Smooth muscle cell (in vitro differentiated cells): ENCODE measurements at regions not wholly inside any gene's neighbourhood (a gene's known extent, or its start where the extent isn't known, plus 50 kb on each side); places are given as distances from the start of the nearest gene placed in this dataset.

Experiments
- DNase-seq: peaks from one replicate; lab custom pipeline; 2025; ENCODE audit not compliant: unreplicated experiment; lab: John Stamatoyannopoulos, UW
- H2AFZ ChIP-seq: fragments of 200-600 bp; sonication (generic); 2 replicates; pipeline ENCODE4 v1.6.0; 2016; ENCODE audit warnings: antibody characterized with exemption, low read depth, mild to moderate bottlenecking
- H3F3A ChIP-seq: fragments of 200-600 bp; sonication (generic); 2 replicates; pipeline ENCODE4 v1.6.0; 2017; ENCODE audit warnings: antibody characterized with exemption, low read depth
- H3K27ac ChIP-seq: fragments of 200-600 bp; sonication (generic); 2 replicates; pipeline ENCODE4 v1.5.1; 2016; ENCODE audit warnings: low read depth, mild to moderate bottlenecking
- H3K27me3 ChIP-seq: fragments of 200-600 bp; sonication (generic); 2 replicates; pipeline ENCODE4 v1.6.1; 2016; ENCODE audit warnings: low read depth, mild to moderate bottlenecking
- H3K36me3 ChIP-seq: fragments of 200-600 bp; sonication (generic); 2 replicates; pipeline ENCODE4 v1.5.1; 2016; ENCODE audit warnings: low read depth
- H3K4me1 ChIP-seq: fragments of 200-600 bp; sonication (generic); 2 replicates; pipeline ENCODE4 v1.5.1; 2016; ENCODE audit warnings: low read depth
- H3K4me2 ChIP-seq: fragments of 200-600 bp; sonication (generic); 2 replicates; pipeline ENCODE4 v1.6.0; 2016; ENCODE audit warnings: mild to moderate bottlenecking
- H3K4me3 ChIP-seq: fragments of 200-600 bp; sonication (generic); 2 replicates; pipeline ENCODE4 v1.5.1; 2016; ENCODE audit warnings: mild to moderate bottlenecking
- H3K79me2 ChIP-seq: fragments of 200-600 bp; sonication (generic); 2 replicates; pipeline ENCODE4 v1.6.0; 2016; ENCODE audit warnings: low read depth, mild to moderate bottlenecking
- H3K9ac ChIP-seq: fragments of 200-600 bp; sonication (generic); 2 replicates; pipeline ENCODE4 v1.6.0; 2016; ENCODE audit warnings: low read depth
- H3K9me3 ChIP-seq: fragments of 200-600 bp; sonication (generic); replicated peaks from 2 replicates; pipeline ENCODE4 v1.5.1; 2016; ENCODE audit warnings: low read depth
- H4K20me1 ChIP-seq: fragments of 200-600 bp; sonication (generic); 2 replicates; pipeline ENCODE4 v1.6.0; 2016; ENCODE audit warnings: low read depth
- CTCF ChIP-seq: fragments of 200-600 bp; sonication (generic); IDR thresholded peaks from 2 replicates; pipeline ENCODE4 v1.5.1; 2017; ENCODE audit warnings: borderline replicate concordance, mild to moderate bottlenecking, antibody characterized with exemption; ENCODE audit not compliant: insufficient read depth, poor library complexity, severe bottlenecking
- WGBS: methylation state at CpG from one replicate; pipeline ENCODE4 v1.1.7; 2016; ENCODE audit warnings: low lambda C conversion rate; 5-methylcytosine and 5-hydroxymethylcytosine counted together

GRCh38 chr2:195006856-195007255, 650.2 kb upstream of the SLC39A10 start:
- Histone ChIP-seq H3K79me2 (no peaks in the 10 kb centered on the region), H3K9ac (no peak overlapping the region), H3K27me3 (no peaks in the 10 kb centered on the region), H4K20me1 (no peaks in the 10 kb centered on the region), H3K4me2 (no peak overlapping the region), H2AFZ (no peak overlapping the region), H3K36me3 (no peaks in the 10 kb centered on the region), H3K4me3 (no peak overlapping the region), H3K27ac (no peak overlapping the region), H3K9me3 (no peaks in the 10 kb centered on the region), H3F3A (peaks cover 8% of the 10 kb centered on the region), H3K4me1 (no peaks in the 10 kb centered on the region)
- WGBS, result 74% methylated on average over 5 of the region's 5 CpGs
- TF ChIP-seq CTCF, result no peak
- no peak for DNase-seq

- no peaks in the 10 kb centered on the region for H3K9me3 ChIP-seq
These were observed 653.0 kb upstream of the SLC39A10 start for GRCh38 chr2:195003881-195004471.

GRCh38 chr2:195001924-195002323, 655.1 kb upstream of the SLC39A10 start:
- H3K79me2 ChIP-seq, result no peaks in the 10 kb centered on the region
- H3K9me3 ChIP-seq, result no peaks in the 10 kb centered on the region

More at GRCh38 chr2:195003881-195004471, 653.0 kb upstream of the SLC39A10 start:
- Histone ChIP-seq H3K36me3 (no peaks in the 10 kb centered on the region), H3F3A (no peaks in the 10 kb centered on the region), H3K9ac (no peak overlapping the region), H4K20me1 (no peaks in the 10 kb centered on the region), H3K27ac (no peak overlapping the region), H2AFZ (no peak overlapping the region), H3K4me2 (no peak overlapping the region), H3K27me3 (no peaks in the 10 kb centered on the region), H3K4me1 (no peaks in the 10 kb centered on the region), H3K79me2 (no peaks in the 10 kb centered on the region), H3K4me3 (no peak overlapping the region)
- 92% methylated on average over 4 of the region's 4 CpGs for WGBS
- no peak for DNase-seq
- TF ChIP-seq CTCF, result no peak

More at GRCh38 chr2:195001924-195002323, 655.1 kb upstream of the SLC39A10 start:
- H3F3A ChIP-seq, result no peaks in the 10 kb centered on the region
- no peak overlapping the region for H3K27ac ChIP-seq
- H2AFZ ChIP-seq, result no peak overlapping the region
- TF ChIP-seq CTCF, result no peak
- no peaks in the 10 kb centered on the region for H3K4me1 ChIP-seq
- no peaks in the 10 kb centered on the region for H3K27me3 ChIP-seq
- H3K36me3 ChIP-seq, result no peaks in the 10 kb centered on the region
- DNase-seq, result no peak
- WGBS, result 80% methylated on average over 3 of the region's 3 CpGs
- no peak overlapping the region for H3K4me3 ChIP-seq
- no peaks in the 10 kb centered on the region for H4K20me1 ChIP-seq
- H3K9ac ChIP-seq, result no peak overlapping the region
- H3K4me2 ChIP-seq, result no peak overlapping the region
